ENCODE measurements at regions not wholly inside any gene's neighbourhood (a gene's known extent, or its start where the extent isn't known, plus 50 kb on each side); places are given as distances from the start of the nearest gene placed in this dataset.

GRCh38 chr7:1305873-1306272, 73.2 kb downstream of the UNCX start:
- no peak for TF ChIP-seq CTCF (IDR thresholded peaks at IDR 0.05)
- TF ChIP-seq EP300 (IDR thresholded peaks at IDR 0.05; ENCODE audit: low read depth): no peak
- no peak for TF ChIP-seq POLR2AphosphoS5 (IDR thresholded peaks at IDR 0.05)
- TF ChIP-seq POLR2A (IDR thresholded peaks at IDR 0.05): no peak
